MM.1S (cell line): ENCODE measurements at regions not wholly inside any gene's neighbourhood (a gene's known extent, or its start where the extent isn't known, plus 50 kb on each side); places are given as distances from the start of the nearest gene placed in this dataset.

Source experiments
- CTCF ChIP-seq: fragments of 300-600 bp; sonication (generic); IDR thresholded peaks from 2 replicates; pipeline ENCODE4 v1.5.1; 2016; ENCODE audit warnings: antibody characterized with exemption, low read length, mixed read lengths
- EZH2 ChIP-seq: fragments of 300-600 bp; sonication (generic); optimal IDR thresholded peaks from 2 replicates; pipeline ENCODE3; 2017; ENCODE audit warnings: low read depth, mild to moderate bottlenecking, antibody characterized with exemption, low read length, mixed read lengths

DNA sequence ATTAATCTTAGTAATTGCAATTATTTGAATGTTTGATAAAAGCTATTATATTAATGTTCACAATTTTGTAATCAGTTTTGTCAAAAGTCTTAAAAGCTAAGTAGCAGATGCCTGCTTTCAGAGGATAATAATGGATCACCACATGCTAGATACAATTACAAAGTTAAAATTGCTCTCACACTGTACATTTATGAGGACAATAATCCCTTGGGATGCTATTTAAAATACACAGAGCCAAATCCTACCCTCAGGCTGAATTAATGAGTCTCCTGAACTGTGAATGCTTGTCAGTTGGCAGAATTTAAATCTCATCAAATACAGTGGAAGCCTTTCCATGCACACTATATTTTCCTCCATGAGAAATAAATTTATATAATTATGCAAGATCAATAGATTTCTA, 153.3 kb upstream of the SYNCRIP start:
- TF ChIP-seq CTCF (no peak), EZH2 (no peak)
